Upper lobe of left lung (tissue), 4 donors: ENCODE measurements at regions not wholly inside any gene's neighbourhood (a gene's known extent, or its start where the extent isn't known, plus 50 kb on each side); places are given as distances from the start of the nearest gene placed in this dataset.

Experiments
- EP300 ChIP-seq, 4 donors: sonication (generic); formaldehyde crosslinking; IDR thresholded peaks; one replicate each; pipeline ENCODE4 v1.5.1; 2017; ENCODE audit warnings: antibody characterized with exemption in 4 of 4, control low read depth in 2 of 4
- POLR2A ChIP-seq, 4 donors: fragments of 450-650 bp; IDR thresholded peaks; one replicate each; pipeline ENCODE4 v1.5.1; 2016 to 2017; ENCODE audit warnings: antibody characterized with exemption in 4 of 4, mild to moderate bottlenecking in 2 of 4
- POLR2AphosphoS5 ChIP-seq, 2 donors: sonication (generic); formaldehyde crosslinking; IDR thresholded peaks; one replicate each; pipeline ENCODE4 v1.5.1; 2017; ENCODE audit warnings: antibody characterized with exemption in 2 of 2
- TF ChIP-seq, protein P1 (sequence below), 6 experiments: fragments of 450-650 bp in 4 of 6; fragments of 200-600 bp in 2 of 6; sonication (generic) in 2 of 6; IDR thresholded peaks; one replicate each; pipeline ENCODE4 v1.5.1; 2016 to 2019; ENCODE audit warnings: antibody characterized with exemption in 6 of 6

DNA sequence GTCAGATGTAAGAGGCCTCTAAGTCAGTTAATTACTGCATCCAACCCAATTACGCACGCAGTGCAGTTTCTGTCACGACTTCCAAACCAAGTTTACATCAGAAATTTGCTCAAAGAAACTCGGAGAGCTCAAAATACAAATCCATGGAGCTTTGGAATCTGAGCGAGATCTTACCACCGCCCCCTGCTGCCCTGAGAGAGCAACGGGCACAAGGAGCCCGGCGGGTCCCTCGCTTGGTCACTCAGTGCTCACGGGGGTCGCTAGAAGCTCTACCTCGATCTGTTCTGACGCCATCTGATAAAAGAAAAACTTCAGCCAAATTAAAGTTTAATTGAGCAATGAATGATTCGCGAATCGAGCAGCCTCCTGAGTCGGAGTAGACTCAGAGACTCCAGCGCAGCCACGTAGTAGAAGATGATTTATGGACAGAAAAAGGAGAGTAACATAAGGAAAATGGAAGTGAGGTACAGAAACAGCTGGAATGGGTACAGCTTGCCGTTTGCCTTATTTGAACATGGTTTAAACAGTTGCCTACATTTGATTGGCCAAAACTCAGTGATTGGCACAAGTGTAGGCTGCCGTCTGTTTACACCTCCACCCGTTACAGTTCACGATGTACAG lies 232.7 kb upstream of the ATP10A start:
- TF ChIP-seq, protein P1, sequence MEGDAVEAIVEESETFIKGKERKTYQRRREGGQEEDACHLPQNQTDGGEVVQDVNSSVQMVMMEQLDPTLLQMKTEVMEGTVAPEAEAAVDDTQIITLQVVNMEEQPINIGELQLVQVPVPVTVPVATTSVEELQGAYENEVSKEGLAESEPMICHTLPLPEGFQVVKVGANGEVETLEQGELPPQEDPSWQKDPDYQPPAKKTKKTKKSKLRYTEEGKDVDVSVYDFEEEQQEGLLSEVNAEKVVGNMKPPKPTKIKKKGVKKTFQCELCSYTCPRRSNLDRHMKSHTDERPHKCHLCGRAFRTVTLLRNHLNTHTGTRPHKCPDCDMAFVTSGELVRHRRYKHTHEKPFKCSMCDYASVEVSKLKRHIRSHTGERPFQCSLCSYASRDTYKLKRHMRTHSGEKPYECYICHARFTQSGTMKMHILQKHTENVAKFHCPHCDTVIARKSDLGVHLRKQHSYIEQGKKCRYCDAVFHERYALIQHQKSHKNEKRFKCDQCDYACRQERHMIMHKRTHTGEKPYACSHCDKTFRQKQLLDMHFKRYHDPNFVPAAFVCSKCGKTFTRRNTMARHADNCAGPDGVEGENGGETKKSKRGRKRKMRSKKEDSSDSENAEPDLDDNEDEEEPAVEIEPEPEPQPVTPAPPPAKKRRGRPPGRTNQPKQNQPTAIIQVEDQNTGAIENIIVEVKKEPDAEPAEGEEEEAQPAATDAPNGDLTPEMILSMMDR (IDR thresholded peaks at IDR 0.05) = no peak
- TF ChIP-seq EP300 (IDR thresholded peaks at IDR 0.05) (no peak), POLR2A (IDR thresholded peaks at IDR 0.05) (no peak), POLR2AphosphoS5 (IDR thresholded peaks at IDR 0.05) (no peak)
